HG02885 (cell line): ENCODE measurements at regions not wholly inside any gene's neighbourhood (a gene's known extent, or its start where the extent isn't known, plus 50 kb on each side); places are given as distances from the start of the nearest gene placed in this dataset.
A peak's percentile ranks its signal among the peaks of the same experiment; 100 is the strongest.

Experiments
- ATAC-seq: cut with Tn5 transposase; IDR thresholded peaks from one replicate; pipeline ENCODE4 v1.9.1; 2021; ENCODE audit warnings: mild to moderate bottlenecking; ENCODE audit not compliant: unreplicated experiment, poor library complexity

- ATAC-seq, result no peak
Measured at GRCh38 chr15:38042707-38043445, 108.4 kb downstream of the TMCO5A start.

- ATAC-seq, result no peak
Measured at GRCh38 chr15:38046257-38047051, 112.0 kb downstream of the TMCO5A start.

- no peak for ATAC-seq
Measured at GRCh38 chr15:38048001-38048455, 113.6 kb downstream of the TMCO5A start.

- ATAC-seq, result no peak
Measured at GRCh38 chr15:38049891-38050290, 115.5 kb downstream of the TMCO5A start.

GRCh38 chr15:38050529-38051448 lies 116.3 kb downstream of the TMCO5A start:
- no peak for ATAC-seq

GRCh38 chr15:38053205-38053604 lies 118.8 kb downstream of the TMCO5A start:
- ATAC-seq, result no peak

- no peak for ATAC-seq
Measured at GRCh38 chr15:38053776-38054175, 119.3 kb downstream of the TMCO5A start.

GRCh38 chr15:38054488-38054887 lies 120.0 kb downstream of the TMCO5A start:
- no peak for ATAC-seq

- no peak for ATAC-seq
Measured at GRCh38 chr15:38058596-38059075, 124.2 kb downstream of the TMCO5A start.

GRCh38 chr15:38059665-38060064 lies 125.2 kb downstream of the TMCO5A start:
- no peak for ATAC-seq

- ATAC-seq, result no peak
Measured at GRCh38 chr15:38061856-38062649, 127.6 kb downstream of the TMCO5A start.

- no peak for ATAC-seq
Measured at GRCh38 chr15:38062696-38063095, 128.3 kb downstream of the TMCO5A start.

- ATAC-seq, result no peak
Measured at GRCh38 chr15:38065721-38066345, 131.4 kb downstream of the TMCO5A start.

GRCh38 chr15:38066612-38067011 lies 132.2 kb downstream of the TMCO5A start:
- no peak for ATAC-seq

GRCh38 chr15:38068626-38069391 lies 134.4 kb downstream of the TMCO5A start:
- ATAC-seq, result peak; percentile 85

GRCh38 chr15:38069511-38070011 lies 135.1 kb downstream of the TMCO5A start:
- ATAC-seq, result no peak

- no peak for ATAC-seq
Measured at GRCh38 chr15:38070778-38071177, 136.3 kb downstream of the TMCO5A start.
